ENCODE measurements at regions not wholly inside any gene's neighbourhood (a gene's known extent, or its start where the extent isn't known, plus 50 kb on each side); places are given as distances from the start of the nearest gene placed in this dataset.

GRCh38 chr2:156206355-156206754, 126.2 kb downstream of the NR4A2 start:
- TF ChIP-seq MXI1 (IDR thresholded peaks at IDR 0.05; ENCODE audit: low read depth, low read length) (no peak), POLR2AphosphoS5 (IDR thresholded peaks at IDR 0.05; ENCODE audit: low read depth, low read length) (no peak), TCF12 (IDR thresholded peaks at IDR 0.05) (no peak), CTCF (IDR thresholded peaks at IDR 0.05) (no peak)
